Hematopoietic multipotent progenitor cell treated with erythropoietin and hydrocortisone succinate and interleukin-3 and kit ligand, for 15 days (in vitro differentiated cells): ENCODE measurements at regions not wholly inside any gene's neighbourhood (a gene's known extent, or its start where the extent isn't known, plus 50 kb on each side); places are given as distances from the start of the nearest gene placed in this dataset.
"Not testable (repeated sequence)": the region's sequence is repeated elsewhere in the genome, so short reads cannot be mapped to it uniquely, and the experiment has no call there.

Source experiments
- DNase-seq: peaks from one replicate; pipeline ENCODE4 v3.0.0-alpha.2; 2015; ENCODE audit warnings: low spot score

GRCh38 chr4:53866055-53866454 is 198.3 kb downstream of the CHIC2 start:
- no peak for DNase-seq

- DNase-seq: no peak
Measured at GRCh38 chr4:53865054-53865453, 199.4 kb downstream of the CHIC2 start.

GRCh38 chr4:53863736-53864365 is 200.6 kb downstream of the CHIC2 start:
- no peak for DNase-seq

- no peak for DNase-seq
Measured at GRCh38 chr4:53863158-53863557, 201.2 kb downstream of the CHIC2 start.

- no peak for DNase-seq
Measured at GRCh38 chr4:53861856-53862610, 202.4 kb downstream of the CHIC2 start.

GRCh38 chr4:53859305-53859704 is 205.1 kb downstream of the CHIC2 start:
- DNase-seq: no peak

GRCh38 chr4:53858744-53859143 is 205.7 kb downstream of the CHIC2 start:
- DNase-seq: no peak

GRCh38 chr4:53855581-53856250 is 208.7 kb downstream of the CHIC2 start:
- DNase-seq: no peak

- no peak for DNase-seq
Measured at GRCh38 chr4:53854991-53855568, 209.3 kb downstream of the CHIC2 start.

- DNase-seq: no peak
Measured at GRCh38 chr4:53852343-53852742, 212.1 kb downstream of the CHIC2 start.

- no peak for DNase-seq
Measured at GRCh38 chr4:53847965-53848364, 216.4 kb downstream of the CHIC2 start.

- DNase-seq: no peak
Measured at GRCh38 chr4:53844551-53844950, 219.9 kb downstream of the CHIC2 start.

- DNase-seq: no peak
Measured at GRCh38 chr4:53844133-53844532, 220.3 kb downstream of the CHIC2 start.

- DNase-seq: no peak
Measured at GRCh38 chr4:53841711-53842110, 222.7 kb downstream of the CHIC2 start.

- no peak for DNase-seq
Measured at GRCh38 chr4:53840643-53841042, 223.8 kb downstream of the CHIC2 start.

GRCh38 chr4:53833302-53834003 is 231.0 kb downstream of the CHIC2 start:
- DNase-seq: not testable (repeated sequence)

GRCh38 chr4:53832549-53832948 is 231.9 kb downstream of the CHIC2 start:
- no peak for DNase-seq

- DNase-seq: no peak
Measured at GRCh38 chr4:53830511-53830910, 233.9 kb downstream of the CHIC2 start.

GRCh38 chr4:53821179-53821851 is 230.0 kb upstream of the LNX1 start:
- DNase-seq: no peak

- no peak for DNase-seq
Measured at GRCh38 chr4:53818104-53818503, 226.8 kb upstream of the LNX1 start.

GRCh38 chr4:53816561-53816960 is 225.3 kb upstream of the LNX1 start:
- no peak for DNase-seq

GRCh38 chr4:53815281-53815680 is 224.0 kb upstream of the LNX1 start:
- no peak for DNase-seq
